ENCODE measurements at regions not wholly inside any gene's neighbourhood (a gene's known extent, or its start where the extent isn't known, plus 50 kb on each side); places are given as distances from the start of the nearest gene placed in this dataset.

DNA sequence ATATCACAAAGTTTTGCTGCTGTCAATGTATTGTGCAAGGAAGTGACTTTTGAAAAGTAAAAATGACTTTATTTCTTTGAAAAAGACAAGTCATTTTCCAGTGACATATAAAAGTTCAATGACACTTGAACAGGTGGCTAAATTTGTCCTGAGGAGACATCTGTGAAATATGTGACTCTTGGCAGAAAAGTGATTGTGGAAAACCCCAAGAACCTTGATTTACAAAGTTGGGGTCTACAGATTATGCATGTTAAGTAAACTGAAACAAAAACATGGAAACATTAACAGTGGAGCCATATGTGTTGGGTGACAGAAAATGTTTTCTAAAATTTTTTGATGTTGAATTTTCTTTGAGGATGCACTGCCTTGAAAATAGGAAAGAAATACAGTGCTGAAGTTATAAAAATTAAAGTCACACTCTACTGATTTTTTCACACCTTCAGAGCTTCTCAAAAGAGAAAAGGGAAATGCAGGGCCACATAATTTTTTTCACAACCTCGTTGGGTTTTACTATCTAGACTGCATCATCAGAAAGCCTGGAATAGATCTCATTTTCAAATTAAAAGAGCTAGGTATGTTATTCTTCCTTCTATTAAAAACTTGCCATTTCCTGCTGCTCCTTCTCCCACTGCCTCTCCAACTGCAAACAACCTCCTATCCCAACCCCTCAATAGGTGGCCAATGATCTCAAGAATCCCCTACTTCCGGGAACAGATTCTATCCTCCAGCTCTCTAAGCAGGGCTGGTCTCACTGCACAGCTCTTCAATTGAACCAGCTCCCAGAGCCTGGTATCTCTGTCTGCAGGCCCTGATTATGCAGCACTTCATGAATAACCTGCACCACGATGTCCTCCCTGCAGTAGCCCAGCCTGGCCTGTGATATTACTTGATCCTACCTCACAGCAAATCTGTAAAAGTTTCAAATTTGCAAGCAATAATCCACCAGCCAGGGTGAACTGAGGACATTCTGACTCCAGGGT lies 570.8 kb upstream of the CPEB2 start (continued):
- TF ChIP-seq TRIM28 (IDR thresholded peaks at IDR 0.05; ENCODE audit: borderline replicate concordance, low read length) (no peak), ZNF16 (tag by site-specific recombination; IDR thresholded peaks at IDR 0.05; ENCODE audit: low read depth) (no peak), ZNF37A (tag by site-specific recombination; IDR thresholded peaks at IDR 0.05) (no peak), GLI2 (tag by site-specific recombination; IDR thresholded peaks at IDR 0.05; ENCODE audit: borderline replicate concordance, low read depth) (no peak)

DNA sequence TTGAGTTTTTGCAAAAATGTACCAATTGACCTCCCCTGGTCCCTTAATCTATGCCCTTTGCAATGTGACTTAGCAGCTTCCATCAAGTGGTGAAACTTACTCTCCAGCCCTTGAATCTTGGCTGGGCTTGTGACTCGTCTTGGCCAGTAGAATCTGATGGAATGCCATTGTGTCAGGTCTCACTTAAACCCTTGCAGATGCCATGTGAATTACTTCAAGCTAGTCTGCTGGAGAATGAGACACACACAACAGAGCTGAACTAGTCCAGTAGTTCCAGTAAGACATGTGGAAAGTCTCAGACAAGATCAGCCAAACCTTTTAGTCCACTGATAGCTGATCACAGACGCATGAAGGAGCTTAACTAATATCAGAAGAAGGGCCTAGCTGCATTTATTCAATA lies 567.8 kb upstream of the CPEB2 start:
- H3K4me1 ChIP-seq (ENCODE audit: control insufficient read depth, insufficient read depth, low read length): no peaks in the 10 kb centered on the region
- ChIA-PET CTCF (no interaction called here), POLR2A (no interaction called here)

DNA sequence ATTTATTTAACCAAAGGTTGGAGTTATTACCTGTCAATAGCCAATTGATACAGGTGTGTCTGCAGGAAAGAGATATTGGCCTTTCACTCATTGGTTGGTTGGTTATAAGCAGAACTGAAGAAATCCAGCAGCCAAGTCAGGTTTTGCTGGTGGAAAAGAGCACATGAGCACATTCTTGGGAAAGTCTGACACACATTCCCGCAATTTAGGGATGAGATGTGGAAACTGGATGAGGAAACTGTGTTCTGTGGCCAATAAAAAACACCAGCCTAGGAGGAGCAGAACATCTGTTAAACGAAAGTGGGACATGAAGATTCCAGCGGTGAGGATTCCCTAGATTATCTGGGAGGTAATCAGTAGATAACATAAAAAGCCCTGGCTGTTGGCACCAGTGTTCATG lies 567.4 kb upstream of the CPEB2 start:
- ChIA-PET CTCF (no interaction called here), POLR2A (no interaction called here)
- no peaks in the 10 kb centered on the region for H3K9me3 ChIP-seq (ENCODE audit: control insufficient read depth, insufficient read depth, low read depth, low read length)
- TF ChIP-seq, protein P1, sequence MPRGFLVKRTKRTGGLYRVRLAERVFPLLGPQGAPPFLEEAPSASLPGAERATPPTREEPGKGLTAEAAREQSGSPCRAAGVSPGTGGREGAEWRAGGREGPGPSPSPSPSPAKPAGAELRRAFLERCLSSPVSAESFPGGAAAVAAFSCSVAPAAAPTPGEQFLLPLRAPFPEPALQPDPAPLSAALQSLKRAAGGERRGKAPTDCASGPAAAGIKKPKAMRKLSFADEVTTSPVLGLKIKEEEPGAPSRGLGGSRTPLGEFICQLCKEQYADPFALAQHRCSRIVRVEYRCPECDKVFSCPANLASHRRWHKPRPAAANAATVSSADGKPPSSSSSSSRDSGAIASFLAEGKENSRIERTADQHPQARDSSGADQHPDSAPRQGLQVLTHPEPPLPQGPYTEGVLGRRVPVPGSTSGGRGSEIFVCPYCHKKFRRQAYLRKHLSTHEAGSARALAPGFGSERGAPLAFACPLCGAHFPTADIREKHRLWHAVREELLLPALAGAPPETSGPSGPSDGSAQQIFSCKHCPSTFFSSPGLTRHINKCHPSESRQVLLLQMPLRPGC (tag by site-specific recombination; IDR thresholded peaks at IDR 0.05): no peak
- TF ChIP-seq, protein P2, sequence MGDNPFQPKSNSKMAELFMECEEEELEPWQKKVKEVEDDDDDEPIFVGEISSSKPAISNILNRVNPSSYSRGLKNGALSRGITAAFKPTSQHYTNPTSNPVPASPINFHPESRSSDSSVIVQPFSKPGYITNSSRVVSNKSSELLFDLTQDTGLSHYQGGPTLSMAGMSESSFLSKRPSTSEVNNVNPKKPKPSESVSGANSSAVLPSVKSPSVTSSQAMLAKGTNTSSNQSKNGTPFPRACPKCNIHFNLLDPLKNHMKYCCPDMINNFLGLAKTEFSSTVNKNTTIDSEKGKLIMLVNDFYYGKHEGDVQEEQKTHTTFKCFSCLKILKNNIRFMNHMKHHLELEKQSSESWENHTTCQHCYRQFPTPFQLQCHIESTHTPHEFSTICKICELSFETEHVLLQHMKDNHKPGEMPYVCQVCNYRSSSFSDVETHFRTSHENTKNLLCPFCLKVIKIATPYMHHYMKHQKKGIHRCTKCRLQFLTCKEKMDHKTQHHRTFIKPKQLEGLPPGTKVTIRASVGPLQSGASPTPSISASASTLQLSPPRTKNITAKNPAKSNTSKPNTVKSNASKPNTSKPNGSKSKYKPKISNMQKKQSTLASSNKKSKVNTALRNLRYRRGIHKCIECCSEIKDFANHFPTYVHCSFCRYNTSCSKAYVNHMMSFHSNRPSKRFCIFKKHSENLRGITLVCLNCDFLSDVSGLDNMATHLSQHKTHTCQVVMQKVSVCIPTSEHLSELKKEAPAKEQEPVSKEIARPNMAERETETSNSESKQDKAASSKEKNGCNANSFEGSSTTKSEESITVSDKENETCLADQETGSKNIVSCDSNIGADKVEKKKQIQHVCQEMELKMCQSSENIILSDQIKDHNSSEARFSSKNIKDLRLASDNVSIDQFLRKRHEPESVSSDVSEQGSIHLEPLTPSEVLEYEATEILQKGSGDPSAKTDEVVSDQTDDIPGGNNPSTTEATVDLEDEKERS (tag by site-specific recombination; IDR thresholded peaks at IDR 0.05): no peak
- TF ChIP-seq, protein P3, sequence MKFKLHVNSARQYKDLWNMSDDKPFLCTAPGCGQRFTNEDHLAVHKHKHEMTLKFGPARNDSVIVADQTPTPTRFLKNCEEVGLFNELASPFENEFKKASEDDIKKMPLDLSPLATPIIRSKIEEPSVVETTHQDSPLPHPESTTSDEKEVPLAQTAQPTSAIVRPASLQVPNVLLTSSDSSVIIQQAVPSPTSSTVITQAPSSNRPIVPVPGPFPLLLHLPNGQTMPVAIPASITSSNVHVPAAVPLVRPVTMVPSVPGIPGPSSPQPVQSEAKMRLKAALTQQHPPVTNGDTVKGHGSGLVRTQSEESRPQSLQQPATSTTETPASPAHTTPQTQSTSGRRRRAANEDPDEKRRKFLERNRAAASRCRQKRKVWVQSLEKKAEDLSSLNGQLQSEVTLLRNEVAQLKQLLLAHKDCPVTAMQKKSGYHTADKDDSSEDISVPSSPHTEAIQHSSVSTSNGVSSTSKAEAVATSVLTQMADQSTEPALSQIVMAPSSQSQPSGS (tag by site-specific recombination; IDR thresholded peaks at IDR 0.05; ENCODE audit: low read depth): no peak
- no peak overlapping the region for H3K4me3 ChIP-seq (ENCODE audit: low read depth, low read length)
- no peak overlapping the region for H3K27ac ChIP-seq (ENCODE audit: extremely low read depth, low read depth, low read length)
- no peaks in the 10 kb centered on the region for H3K4me1 ChIP-seq (ENCODE audit: control insufficient read depth, insufficient read depth, low read length)
- no peaks in the 10 kb centered on the region for H3K36me3 ChIP-seq (ENCODE audit: control insufficient read depth in 2 of 2, insufficient read depth in 1 of 2, low read length in 2 of 2)

More for the DNA sequence above, 567.8 kb upstream of the CPEB2 start:
- H3K9me3 ChIP-seq (ENCODE audit: control insufficient read depth, insufficient read depth, low read depth, low read length): no peaks in the 10 kb centered on the region
- H3K27ac ChIP-seq (ENCODE audit: extremely low read depth, low read depth, low read length): no peak overlapping the region
- TF ChIP-seq, protein P4, sequence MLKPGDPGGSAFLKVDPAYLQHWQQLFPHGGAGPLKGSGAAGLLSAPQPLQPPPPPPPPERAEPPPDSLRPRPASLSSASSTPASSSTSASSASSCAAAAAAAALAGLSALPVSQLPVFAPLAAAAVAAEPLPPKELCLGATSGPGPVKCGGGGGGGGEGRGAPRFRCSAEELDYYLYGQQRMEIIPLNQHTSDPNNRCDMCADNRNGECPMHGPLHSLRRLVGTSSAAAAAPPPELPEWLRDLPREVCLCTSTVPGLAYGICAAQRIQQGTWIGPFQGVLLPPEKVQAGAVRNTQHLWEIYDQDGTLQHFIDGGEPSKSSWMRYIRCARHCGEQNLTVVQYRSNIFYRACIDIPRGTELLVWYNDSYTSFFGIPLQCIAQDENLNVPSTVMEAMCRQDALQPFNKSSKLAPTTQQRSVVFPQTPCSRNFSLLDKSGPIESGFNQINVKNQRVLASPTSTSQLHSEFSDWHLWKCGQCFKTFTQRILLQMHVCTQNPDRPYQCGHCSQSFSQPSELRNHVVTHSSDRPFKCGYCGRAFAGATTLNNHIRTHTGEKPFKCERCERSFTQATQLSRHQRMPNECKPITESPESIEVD (tag by site-specific recombination; IDR thresholded peaks at IDR 0.05): no peak
- no peak for TF ChIP-seq ZNF416 (tag by site-specific recombination; IDR thresholded peaks at IDR 0.05)
- TF ChIP-seq ZNF394 (tag by site-specific recombination; IDR thresholded peaks at IDR 0.05; ENCODE audit: borderline replicate concordance): no peak
- TF ChIP-seq, protein P5, sequence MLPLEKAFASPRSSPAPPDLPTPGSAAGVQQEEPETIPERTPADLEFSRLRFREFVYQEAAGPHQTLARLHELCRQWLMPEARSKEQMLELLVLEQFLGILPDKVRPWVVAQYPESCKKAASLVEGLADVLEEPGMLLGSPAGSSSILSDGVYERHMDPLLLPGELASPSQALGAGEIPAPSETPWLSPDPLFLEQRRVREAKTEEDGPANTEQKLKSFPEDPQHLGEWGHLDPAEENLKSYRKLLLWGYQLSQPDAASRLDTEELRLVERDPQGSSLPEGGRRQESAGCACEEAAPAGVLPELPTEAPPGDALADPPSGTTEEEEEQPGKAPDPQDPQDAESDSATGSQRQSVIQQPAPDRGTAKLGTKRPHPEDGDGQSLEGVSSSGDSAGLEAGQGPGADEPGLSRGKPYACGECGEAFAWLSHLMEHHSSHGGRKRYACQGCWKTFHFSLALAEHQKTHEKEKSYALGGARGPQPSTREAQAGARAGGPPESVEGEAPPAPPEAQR (tag by site-specific recombination; IDR thresholded peaks at IDR 0.05): no peak
- no peak for TF ChIP-seq ZNF112 (tag by site-specific recombination; IDR thresholded peaks at IDR 0.05)
- no peak for TF ChIP-seq ZBTB8A (tag by site-specific recombination; IDR thresholded peaks at IDR 0.05)
- no peak for TF ChIP-seq ZNF473 (tag by site-specific recombination; IDR thresholded peaks at IDR 0.05)
- no peak for TF ChIP-seq ZNF48 (tag by site-specific recombination; IDR thresholded peaks at IDR 0.05)
- no peak for TF ChIP-seq SP3 (tag by site-specific recombination; IDR thresholded peaks at IDR 0.05)
- TF ChIP-seq SP2 (tag by site-specific recombination; IDR thresholded peaks at IDR 0.05): no peak
- TF ChIP-seq ZNF521 (tag by site-specific recombination; IDR thresholded peaks at IDR 0.05): no peak
- TF ChIP-seq KLF1 (tag by site-specific recombination; IDR thresholded peaks at IDR 0.05): no peak
- no peak for TF ChIP-seq ZNF114 (tag by site-specific recombination; IDR thresholded peaks at IDR 0.05)
- no peak for TF ChIP-seq ZNF132 (tag by site-specific recombination; IDR thresholded peaks at IDR 0.05; ENCODE audit: borderline replicate concordance)
- no peak overlapping the region for H3K4me3 ChIP-seq (ENCODE audit: low read depth, low read length)
- H3K36me3 ChIP-seq (ENCODE audit: control insufficient read depth in 2 of 2, insufficient read depth in 1 of 2, low read length in 2 of 2): no peaks in the 10 kb centered on the region

All from HEK293 (cell line).